SU-DHL-6 (cell line): ENCODE measurements at regions not wholly inside any gene's neighbourhood (a gene's known extent, or its start where the extent isn't known, plus 50 kb on each side); places are given as distances from the start of the nearest gene placed in this dataset.

Experiments used
- H2AFZ ChIP-seq: fragments of 200-600 bp; sonication (generic); 2 replicates; pipeline ENCODE4 v1.6.1; 2014; ENCODE audit warnings: low read depth, mild to moderate bottlenecking, moderate library complexity, mixed read lengths, antibody characterized with exemption, low read length; ENCODE audit not compliant: severe bottlenecking
- H3F3A ChIP-seq: fragments of 200-600 bp; shearing (Covaris generic); 2 replicates; pipeline ENCODE4 v1.6.0; 2016; ENCODE audit warnings: antibody characterized with exemption, mild to moderate bottlenecking; ENCODE audit not compliant: insufficient read depth
- H3K27ac ChIP-seq: fragments of 200-600 bp; sonication (generic); 2 replicates; pipeline ENCODE4 v1.5.1; 2016; ENCODE audit warnings: low read depth, mild to moderate bottlenecking, low read length, moderate library complexity, mixed read lengths
- H3K27me3 ChIP-seq: fragments of 200-600 bp; sonication (generic), shearing (Covaris generic); 2 replicates; pipeline ENCODE4 v1.6.0; 2014; ENCODE audit warnings: mild to moderate bottlenecking, low read length
- H3K36me3 ChIP-seq: fragments of 200-600 bp; sonication (generic); 2 replicates; pipeline ENCODE4 v1.6.1; 2014; ENCODE audit warnings: mild to moderate bottlenecking, low read length, mixed read lengths
- H3K4me2 ChIP-seq: fragments of 300-600, 200-600 bp; shearing (Covaris generic), sonication (generic); 2 replicates; pipeline ENCODE4 v1.6.0; 2014; ENCODE audit warnings: low read length, low read depth, mild to moderate bottlenecking; ENCODE audit not compliant: poor library complexity, severe bottlenecking
- H3K4me3 ChIP-seq: fragments of 200-600 bp; sonication (generic); 2 replicates; pipeline ENCODE4 v1.5.1; 2014; ENCODE audit warnings: antibody characterized with exemption, low read length, mild to moderate bottlenecking, mixed read lengths; ENCODE audit not compliant: insufficient read depth, poor library complexity, severe bottlenecking
- H3K79me2 ChIP-seq: fragments of 200-600 bp; sonication (generic); 2 replicates; pipeline ENCODE4 v1.6.1; 2014; ENCODE audit warnings: mild to moderate bottlenecking, low read length, moderate library complexity; ENCODE audit not compliant: insufficient read depth
- H3K9ac ChIP-seq: fragments of 200-600 bp; sonication (generic); 2 replicates; pipeline ENCODE4 v1.7.0; 2014; ENCODE audit warnings: mild to moderate bottlenecking, low read length
- H3K9me2 ChIP-seq: fragments of 200-600 bp; sonication (generic); replicated peaks from 2 replicates; pipeline ENCODE4 v1.6.1; 2014; ENCODE audit warnings: low read length; ENCODE audit not compliant: insufficient read depth
- H3K9me3 ChIP-seq: fragments of 200-600 bp; sonication (generic); 2 replicates; pipeline ENCODE4 v1.6.1; 2014; ENCODE audit warnings: low read length, mixed read lengths; ENCODE audit not compliant: insufficient read depth
- H4K20me1 ChIP-seq: fragments of 200-600 bp; sonication (generic); 2 replicates; pipeline ENCODE4 v1.6.1; 2014; ENCODE audit warnings: low read depth, mild to moderate bottlenecking, antibody characterized with exemption, low read length, moderate library complexity, mixed read lengths
- EZH2phosphoT487 ChIP-seq: fragments of 200-600 bp; sonication (generic), shearing (Covaris generic); conservative IDR thresholded peaks from 2 replicates; pipeline ENCODE4 v1.6.1; 2018; ENCODE audit warnings: mild to moderate bottlenecking, antibody characterized with exemption, low read length, moderate library complexity, mixed read lengths
- TF ChIP-seq, protein P1 (sequence below): fragments of 200-600 bp; sonication (generic); IDR thresholded peaks from one replicate; pipeline ENCODE4 v1.5.1; 2017; ENCODE audit warnings: antibody characterized with exemption, mild to moderate bottlenecking, low read length, moderate library complexity; ENCODE audit not compliant: insufficient read depth, poor library complexity, severe bottlenecking

DNA sequence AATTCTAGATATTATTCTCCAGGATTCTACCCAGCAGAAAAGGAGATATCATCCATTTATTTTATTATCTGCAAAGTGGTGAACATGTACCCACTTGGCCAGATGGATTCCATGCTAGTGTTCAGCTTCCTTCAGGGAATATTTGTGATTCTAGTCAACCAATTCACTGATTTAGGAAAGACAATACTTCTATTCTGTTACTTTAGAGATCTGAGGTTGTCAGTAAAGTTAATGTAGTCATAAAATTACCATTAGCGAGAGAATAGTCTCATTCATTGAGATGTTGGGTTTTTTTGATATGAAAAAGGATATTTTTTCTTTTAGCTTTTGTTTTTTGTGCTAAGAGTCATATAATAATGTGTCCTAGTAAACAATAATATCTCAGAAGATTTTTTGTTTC, 222.8 kb downstream of the CGGBP1 start:
- Histone ChIP-seq H3K4me3 (no peak overlapping the region), H3K27me3 (no peaks in the 10 kb centered on the region), H3K36me3 (no peaks in the 10 kb centered on the region), H3F3A (no peaks in the 10 kb centered on the region), H4K20me1 (no peaks in the 10 kb centered on the region), H3K9ac (no peak overlapping the region), H3K79me2 (no peaks in the 10 kb centered on the region), H3K4me2 (no peak overlapping the region), H3K9me2 (no peaks in the 10 kb centered on the region), H3K9me3 (no peaks in the 10 kb centered on the region), H2AFZ (no peak overlapping the region), H3K27ac (no peak overlapping the region)
- TF ChIP-seq EZH2phosphoT487, result no peak
- TF ChIP-seq, protein P1, sequence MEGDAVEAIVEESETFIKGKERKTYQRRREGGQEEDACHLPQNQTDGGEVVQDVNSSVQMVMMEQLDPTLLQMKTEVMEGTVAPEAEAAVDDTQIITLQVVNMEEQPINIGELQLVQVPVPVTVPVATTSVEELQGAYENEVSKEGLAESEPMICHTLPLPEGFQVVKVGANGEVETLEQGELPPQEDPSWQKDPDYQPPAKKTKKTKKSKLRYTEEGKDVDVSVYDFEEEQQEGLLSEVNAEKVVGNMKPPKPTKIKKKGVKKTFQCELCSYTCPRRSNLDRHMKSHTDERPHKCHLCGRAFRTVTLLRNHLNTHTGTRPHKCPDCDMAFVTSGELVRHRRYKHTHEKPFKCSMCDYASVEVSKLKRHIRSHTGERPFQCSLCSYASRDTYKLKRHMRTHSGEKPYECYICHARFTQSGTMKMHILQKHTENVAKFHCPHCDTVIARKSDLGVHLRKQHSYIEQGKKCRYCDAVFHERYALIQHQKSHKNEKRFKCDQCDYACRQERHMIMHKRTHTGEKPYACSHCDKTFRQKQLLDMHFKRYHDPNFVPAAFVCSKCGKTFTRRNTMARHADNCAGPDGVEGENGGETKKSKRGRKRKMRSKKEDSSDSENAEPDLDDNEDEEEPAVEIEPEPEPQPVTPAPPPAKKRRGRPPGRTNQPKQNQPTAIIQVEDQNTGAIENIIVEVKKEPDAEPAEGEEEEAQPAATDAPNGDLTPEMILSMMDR, result no peak

GRCh38 chr3:87835236-87835635, 223.6 kb downstream of the CGGBP1 start:
- no peaks in the 10 kb centered on the region for H3F3A ChIP-seq
- H3K9me3 ChIP-seq, result no peaks in the 10 kb centered on the region
- H3K4me2 ChIP-seq, result no peak overlapping the region
- H3K27ac ChIP-seq, result no peak overlapping the region
- H3K27me3 ChIP-seq, result no peaks in the 10 kb centered on the region
- no peak for TF ChIP-seq EZH2phosphoT487
- TF ChIP-seq, protein P1, result no peak
- H3K9ac ChIP-seq, result no peak overlapping the region
- H3K36me3 ChIP-seq, result no peaks in the 10 kb centered on the region
- H2AFZ ChIP-seq, result no peak overlapping the region
- H3K9me2 ChIP-seq, result no peaks in the 10 kb centered on the region
- H4K20me1 ChIP-seq, result no peaks in the 10 kb centered on the region
- no peak overlapping the region for H3K4me3 ChIP-seq
- no peaks in the 10 kb centered on the region for H3K79me2 ChIP-seq

DNA sequence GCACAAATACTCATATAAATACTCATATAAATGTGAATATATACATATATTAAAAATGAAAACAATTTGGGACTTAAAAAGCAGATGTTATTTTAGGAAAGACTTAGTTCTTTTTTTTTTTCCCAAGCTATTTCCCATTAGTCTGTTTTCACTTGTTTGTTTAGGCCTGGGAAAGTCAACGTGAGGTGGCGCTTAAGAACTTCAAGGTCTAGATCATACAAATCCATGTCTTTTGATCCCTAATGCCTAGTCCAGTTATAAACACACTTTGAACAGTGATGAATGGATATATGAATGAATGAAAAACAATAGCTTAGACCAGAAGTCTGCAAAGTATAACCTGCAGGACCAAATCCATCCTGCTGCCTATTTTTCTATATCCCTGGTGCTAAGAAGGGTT, 224.5 kb downstream of the CGGBP1 start:
- H3K9ac ChIP-seq, result no peak overlapping the region
- no peak overlapping the region for H3K4me2 ChIP-seq
- H3K27ac ChIP-seq, result no peak overlapping the region
- no peaks in the 10 kb centered on the region for H3K79me2 ChIP-seq
- H3K27me3 ChIP-seq, result no peaks in the 10 kb centered on the region
- no peak overlapping the region for H2AFZ ChIP-seq
- H3K36me3 ChIP-seq, result no peaks in the 10 kb centered on the region
- no peaks in the 10 kb centered on the region for H3K9me2 ChIP-seq
- no peak overlapping the region for H3K4me3 ChIP-seq
- no peaks in the 10 kb centered on the region for H3F3A ChIP-seq
- no peaks in the 10 kb centered on the region for H4K20me1 ChIP-seq
- no peaks in the 10 kb centered on the region for H3K9me3 ChIP-seq
- TF ChIP-seq, protein P1, result no peak
- TF ChIP-seq EZH2phosphoT487, result no peak

GRCh38 chr3:87833039-87833377, 225.8 kb downstream of the CGGBP1 start:
- H3K9me3 ChIP-seq, result no peaks in the 10 kb centered on the region
- no peak overlapping the region for H3K4me2 ChIP-seq
- no peak overlapping the region for H3K4me3 ChIP-seq
- no peaks in the 10 kb centered on the region for H3K27me3 ChIP-seq
- H3K9me2 ChIP-seq, result no peaks in the 10 kb centered on the region
- no peak overlapping the region for H3K9ac ChIP-seq
- TF ChIP-seq, protein P1, result no peak
- no peak for TF ChIP-seq EZH2phosphoT487
- H3K79me2 ChIP-seq, result no peaks in the 10 kb centered on the region
- no peaks in the 10 kb centered on the region for H3K36me3 ChIP-seq
- no peak overlapping the region for H2AFZ ChIP-seq
- no peaks in the 10 kb centered on the region for H3F3A ChIP-seq
- H4K20me1 ChIP-seq, result no peaks in the 10 kb centered on the region
- no peak overlapping the region for H3K27ac ChIP-seq
